Breast epithelium (tissue), 3 donors: ENCODE measurements at regions not wholly inside any gene's neighbourhood (a gene's known extent, or its start where the extent isn't known, plus 50 kb on each side); places are given as distances from the start of the nearest gene placed in this dataset.

Experiments used
- POLR2A ChIP-seq: fragments of 450-650 bp; IDR thresholded peaks from one replicate; pipeline ENCODE4 v1.6.1; 2016; ENCODE audit warnings: antibody characterized with exemption, mild to moderate bottlenecking, moderate library complexity
- TF ChIP-seq, protein P1 (sequence below), 3 donors: fragments of 450-650 bp; IDR thresholded peaks; one replicate each; pipeline ENCODE4 v1.5.1; 2016 to 2017; ENCODE audit warnings: antibody characterized with exemption in 3 of 3, mild to moderate bottlenecking in 3 of 3, moderate library complexity in 3 of 3

GRCh38 chr9:25472681-25473080, 205.6 kb downstream of the TUSC1 start:
- TF ChIP-seq POLR2A = no peak
- TF ChIP-seq, protein P1, sequence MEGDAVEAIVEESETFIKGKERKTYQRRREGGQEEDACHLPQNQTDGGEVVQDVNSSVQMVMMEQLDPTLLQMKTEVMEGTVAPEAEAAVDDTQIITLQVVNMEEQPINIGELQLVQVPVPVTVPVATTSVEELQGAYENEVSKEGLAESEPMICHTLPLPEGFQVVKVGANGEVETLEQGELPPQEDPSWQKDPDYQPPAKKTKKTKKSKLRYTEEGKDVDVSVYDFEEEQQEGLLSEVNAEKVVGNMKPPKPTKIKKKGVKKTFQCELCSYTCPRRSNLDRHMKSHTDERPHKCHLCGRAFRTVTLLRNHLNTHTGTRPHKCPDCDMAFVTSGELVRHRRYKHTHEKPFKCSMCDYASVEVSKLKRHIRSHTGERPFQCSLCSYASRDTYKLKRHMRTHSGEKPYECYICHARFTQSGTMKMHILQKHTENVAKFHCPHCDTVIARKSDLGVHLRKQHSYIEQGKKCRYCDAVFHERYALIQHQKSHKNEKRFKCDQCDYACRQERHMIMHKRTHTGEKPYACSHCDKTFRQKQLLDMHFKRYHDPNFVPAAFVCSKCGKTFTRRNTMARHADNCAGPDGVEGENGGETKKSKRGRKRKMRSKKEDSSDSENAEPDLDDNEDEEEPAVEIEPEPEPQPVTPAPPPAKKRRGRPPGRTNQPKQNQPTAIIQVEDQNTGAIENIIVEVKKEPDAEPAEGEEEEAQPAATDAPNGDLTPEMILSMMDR (IDR thresholded peaks at IDR 0.05) = no peak
